MCF 10A (cell line): ENCODE measurements at regions not wholly inside any gene's neighbourhood (a gene's known extent, or its start where the extent isn't known, plus 50 kb on each side); places are given as distances from the start of the nearest gene placed in this dataset.

Source experiments
- BruUV-seq: library from RNA; stranded (reverse); fragments of 400-500 nt; replicated peaks from 2 replicates; lab custom pipeline; 2021; lab: Mats Ljungman, UMichigan
- CTCF ChIA-PET: fragments of 300-600 bp; sonication (Branson Sonifier 250); formaldehyde crosslinking; extraction: SDS; loops from one replicate; lab custom pipeline; 2021; ENCODE audit warnings: antibody characterized with exemption, inconsistent platforms; lab: Yijun Ruan, JAX
- POLR2A ChIA-PET: fragments of 300-600, 350-650 bp; sonication (Branson Sonifier 250); formaldehyde crosslinking; extraction: SDS; loops from one replicate; lab custom pipeline; 2020; ENCODE audit warnings: antibody characterized with exemption, inconsistent platforms; lab: Yijun Ruan, JAX
- DNase-seq: peaks from one replicate; pipeline ENCODE4 v3.0.0-alpha.2; 2018; ENCODE audit not compliant: unreplicated experiment
- H3K27ac Mint-ChIP-seq: one replicate; pipeline ENCODE4 v1.8.0; 2022; ENCODE audit warnings: mild to moderate bottlenecking, low read depth, mixed read lengths; ENCODE audit not compliant: unreplicated experiment
- H3K27me3 Mint-ChIP-seq: one replicate; pipeline ENCODE4 v1.8.0; 2022; ENCODE audit warnings: mixed read lengths; ENCODE audit not compliant: insufficient read depth, unreplicated experiment
- H3K36me3 Mint-ChIP-seq: one replicate; pipeline ENCODE4 v1.8.0; 2022; ENCODE audit warnings: mild to moderate bottlenecking, moderate library complexity, mixed read lengths; ENCODE audit not compliant: insufficient read depth, unreplicated experiment
- H3K4me1 Mint-ChIP-seq: one replicate; pipeline ENCODE4 v1.8.0; 2022; ENCODE audit warnings: mixed read lengths; ENCODE audit not compliant: insufficient read depth, unreplicated experiment
- H3K4me3 Mint-ChIP-seq: one replicate; pipeline ENCODE4 v1.8.0; 2022; ENCODE audit warnings: mild to moderate bottlenecking, moderate library complexity, mixed read lengths; ENCODE audit not compliant: unreplicated experiment
- H3K9me3 Mint-ChIP-seq: one replicate; pipeline ENCODE4 v1.8.0; 2022; ENCODE audit warnings: mixed read lengths; ENCODE audit not compliant: unreplicated experiment
- intact Hi-C: fragments of 100-400 bp; cut with micrococcal nuclease; formaldehyde crosslinking; loops from 2 replicates; pipeline ENCODE4 v1.14.1; 2022
- TF ChIP-seq, protein P1 (sequence below): fragments of 200-600 bp; IDR thresholded peaks from one replicate; pipeline ENCODE4 v1.8.0; 2022; ENCODE audit warnings: antibody characterized with exemption, mild to moderate bottlenecking; ENCODE audit not compliant: unreplicated experiment

DNA sequence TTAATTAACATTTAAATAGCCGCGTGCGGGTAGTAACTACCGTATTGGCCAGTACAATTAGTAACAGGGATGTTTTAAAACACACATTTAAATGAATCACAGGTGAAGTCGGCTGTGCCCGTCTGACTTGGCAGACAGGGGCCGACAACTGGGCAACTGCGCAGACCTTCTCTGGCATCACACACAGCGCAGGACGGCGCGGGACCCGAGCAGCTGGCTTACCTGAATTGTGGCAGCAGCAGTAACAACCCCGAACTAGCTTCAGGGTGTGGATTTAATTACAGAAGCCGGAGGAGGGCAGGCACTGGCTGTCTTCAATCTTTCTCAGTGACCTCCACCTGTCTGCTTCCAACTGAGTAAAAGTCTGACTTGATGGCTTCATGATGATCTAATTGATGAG, 91.7 kb downstream of the DACT2 start:
- no peaks in the 10 kb centered on the region for H3K4me1 Mint-ChIP-seq
- POLR2A ChIA-PET: no interaction called here
- no peak overlapping the region for H3K27ac Mint-ChIP-seq
- TF ChIP-seq, protein P1, sequence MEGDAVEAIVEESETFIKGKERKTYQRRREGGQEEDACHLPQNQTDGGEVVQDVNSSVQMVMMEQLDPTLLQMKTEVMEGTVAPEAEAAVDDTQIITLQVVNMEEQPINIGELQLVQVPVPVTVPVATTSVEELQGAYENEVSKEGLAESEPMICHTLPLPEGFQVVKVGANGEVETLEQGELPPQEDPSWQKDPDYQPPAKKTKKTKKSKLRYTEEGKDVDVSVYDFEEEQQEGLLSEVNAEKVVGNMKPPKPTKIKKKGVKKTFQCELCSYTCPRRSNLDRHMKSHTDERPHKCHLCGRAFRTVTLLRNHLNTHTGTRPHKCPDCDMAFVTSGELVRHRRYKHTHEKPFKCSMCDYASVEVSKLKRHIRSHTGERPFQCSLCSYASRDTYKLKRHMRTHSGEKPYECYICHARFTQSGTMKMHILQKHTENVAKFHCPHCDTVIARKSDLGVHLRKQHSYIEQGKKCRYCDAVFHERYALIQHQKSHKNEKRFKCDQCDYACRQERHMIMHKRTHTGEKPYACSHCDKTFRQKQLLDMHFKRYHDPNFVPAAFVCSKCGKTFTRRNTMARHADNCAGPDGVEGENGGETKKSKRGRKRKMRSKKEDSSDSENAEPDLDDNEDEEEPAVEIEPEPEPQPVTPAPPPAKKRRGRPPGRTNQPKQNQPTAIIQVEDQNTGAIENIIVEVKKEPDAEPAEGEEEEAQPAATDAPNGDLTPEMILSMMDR: no peak
- DNase-seq: no peak
- no peaks in the 10 kb centered on the region for H3K36me3 Mint-ChIP-seq
- H3K4me3 Mint-ChIP-seq: no peak overlapping the region
- intact Hi-C loops: no loop called here
- H3K9me3 Mint-ChIP-seq: no peaks in the 10 kb centered on the region
- CTCF ChIA-PET: interaction anchor here (0.6 kb wide), 1 partner anchor 857 kb away, joined by 3 read pairs; no protein-coding TSS in a partner anchor
- peaks cover 69% of the 10 kb centered on the region for H3K27me3 Mint-ChIP-seq
- no TSS peak for BruUV-seq

DNA sequence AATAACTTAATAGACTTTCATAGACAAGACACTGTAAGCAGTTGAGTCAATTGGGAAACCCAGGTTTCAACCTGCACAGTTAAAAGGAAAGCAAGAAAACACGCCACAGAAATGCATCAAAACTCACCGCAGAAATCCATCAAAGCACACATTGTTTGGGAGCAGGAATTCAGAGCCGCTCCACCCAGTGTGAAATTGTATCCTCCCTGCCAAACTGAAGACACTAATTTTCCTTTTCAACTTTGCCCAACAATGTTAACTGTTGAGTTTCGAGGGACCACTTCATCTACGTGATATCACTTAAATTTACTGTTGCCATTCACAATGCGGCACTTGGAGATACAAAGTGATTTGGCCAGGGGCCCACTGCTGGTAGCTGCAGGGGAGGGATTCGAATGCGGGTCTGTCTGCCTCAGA, 92.7 kb downstream of the DACT2 start:
- H3K27me3 Mint-ChIP-seq: peaks cover 70% of the 10 kb centered on the region
- H3K36me3 Mint-ChIP-seq: no peaks in the 10 kb centered on the region
- H3K4me1 Mint-ChIP-seq: no peaks in the 10 kb centered on the region
- CTCF ChIA-PET: no interaction called here
- POLR2A ChIA-PET: no interaction called here
- BruUV-seq: no TSS peak
- DNase-seq: no peak
- no peak overlapping the region for H3K4me3 Mint-ChIP-seq
- TF ChIP-seq, protein P1: no peak
- intact Hi-C loops: no loop called here
- H3K9me3 Mint-ChIP-seq: no peaks in the 10 kb centered on the region
- H3K27ac Mint-ChIP-seq: no peak overlapping the region

DNA sequence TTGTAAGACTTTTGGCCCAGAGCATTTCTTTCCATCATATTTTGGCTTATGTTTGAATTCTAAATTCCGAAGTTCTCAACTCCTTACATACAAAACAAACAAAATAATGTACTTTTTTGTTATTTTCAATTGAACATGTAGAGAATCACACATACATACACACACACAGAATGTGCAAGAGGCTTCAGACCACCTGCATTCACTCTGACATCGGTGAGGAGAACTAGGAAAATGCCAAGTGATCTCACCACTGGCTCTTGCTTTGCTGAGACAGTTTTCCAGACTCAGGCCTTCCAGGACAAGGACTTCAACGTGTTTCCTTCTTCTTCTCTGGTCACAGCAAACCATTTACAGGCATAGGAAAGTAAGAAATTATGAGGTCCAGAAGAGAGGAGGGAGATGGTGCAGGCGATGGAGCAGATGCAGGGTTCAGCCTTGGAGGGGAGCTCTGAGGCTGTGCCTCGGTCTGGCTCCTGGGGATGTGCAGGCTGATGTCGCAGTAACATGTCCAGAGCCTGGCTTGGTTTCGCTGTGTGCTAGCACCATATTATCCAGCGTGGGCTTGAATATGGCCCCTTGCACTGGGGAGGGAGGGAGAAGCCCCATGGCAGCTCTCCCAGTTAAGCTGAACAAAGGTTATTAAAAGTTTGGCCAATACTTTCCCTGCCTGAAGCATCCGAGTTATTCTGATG, 93.4 kb downstream of the DACT2 start:
- DNase-seq: no peak
- peaks cover 70% of the 10 kb centered on the region for H3K27me3 Mint-ChIP-seq
- ChIA-PET POLR2A (no interaction called here), CTCF (no interaction called here)
- H3K27ac Mint-ChIP-seq: no peak overlapping the region
- no peaks in the 10 kb centered on the region for H3K4me1 Mint-ChIP-seq
- no peak overlapping the region for H3K4me3 Mint-ChIP-seq
- H3K9me3 Mint-ChIP-seq: no peaks in the 10 kb centered on the region
- intact Hi-C loops: no loop called here
- BruUV-seq: no TSS peak
- H3K36me3 Mint-ChIP-seq: no peaks in the 10 kb centered on the region
- TF ChIP-seq, protein P1: no peak

DNA sequence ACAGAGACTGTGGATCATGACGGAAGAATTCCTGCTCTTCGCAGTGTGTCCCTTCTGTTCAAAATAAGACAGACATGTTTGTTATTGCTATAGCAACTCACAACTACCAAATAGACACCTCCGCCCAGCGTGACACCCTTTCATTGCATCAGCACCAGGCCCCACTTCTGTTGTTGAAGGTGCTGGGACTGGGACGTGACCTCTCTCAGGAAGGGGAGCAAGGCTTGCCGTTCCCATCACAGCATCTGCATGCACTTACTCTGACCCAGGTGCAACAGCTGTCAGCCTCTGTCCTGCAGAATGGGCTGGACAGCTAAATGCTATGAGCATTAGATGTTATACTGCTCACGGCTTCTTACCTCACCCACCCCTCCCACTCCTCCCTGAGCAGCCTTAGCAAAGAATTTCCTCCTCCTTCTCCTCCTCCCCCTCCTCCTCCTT, 94.1 kb downstream of the DACT2 start:
- no peaks in the 10 kb centered on the region for H3K9me3 Mint-ChIP-seq
- no peak overlapping the region for H3K4me3 Mint-ChIP-seq
- peaks cover 70% of the 10 kb centered on the region for H3K27me3 Mint-ChIP-seq
- TF ChIP-seq, protein P1: no peak
- H3K36me3 Mint-ChIP-seq: no peaks in the 10 kb centered on the region
- H3K4me1 Mint-ChIP-seq: no peaks in the 10 kb centered on the region
- intact Hi-C loops: no loop called here
- BruUV-seq: no TSS peak
- ChIA-PET CTCF (no interaction called here), POLR2A (no interaction called here)
- DNase-seq: no peak
- no peak overlapping the region for H3K27ac Mint-ChIP-seq
